GM13977 (cell line): ENCODE measurements at regions not wholly inside any gene's neighbourhood (a gene's known extent, or its start where the extent isn't known, plus 50 kb on each side); places are given as distances from the start of the nearest gene placed in this dataset.

Source experiments
- DNase-seq: peaks from one replicate; pipeline ENCODE4 v3.0.0; 2012; ENCODE audit warnings: low spot score
- in situ Hi-C: fragments of 300-500 bp; cut with MboI; formaldehyde crosslinking; loops from one replicate; pipeline ENCODE4 v1.12.0; 2022; ENCODE audit warnings: low sequenced_read_pairs, low pct_unique_long_range_greater_than_20kb, mixed read lengths, inconsistent platforms; ENCODE audit not compliant: unreplicated experiment
- TF ChIP-seq, protein P1 (sequence below): IDR thresholded peaks from 2 replicates; pipeline ENCODE4 v1.5.1; 2012; ENCODE audit warnings: mild to moderate bottlenecking, control low read depth; ENCODE audit not compliant: insufficient read depth; ENCODE audit errors: extremely low read depth, missing control alignments

DNA sequence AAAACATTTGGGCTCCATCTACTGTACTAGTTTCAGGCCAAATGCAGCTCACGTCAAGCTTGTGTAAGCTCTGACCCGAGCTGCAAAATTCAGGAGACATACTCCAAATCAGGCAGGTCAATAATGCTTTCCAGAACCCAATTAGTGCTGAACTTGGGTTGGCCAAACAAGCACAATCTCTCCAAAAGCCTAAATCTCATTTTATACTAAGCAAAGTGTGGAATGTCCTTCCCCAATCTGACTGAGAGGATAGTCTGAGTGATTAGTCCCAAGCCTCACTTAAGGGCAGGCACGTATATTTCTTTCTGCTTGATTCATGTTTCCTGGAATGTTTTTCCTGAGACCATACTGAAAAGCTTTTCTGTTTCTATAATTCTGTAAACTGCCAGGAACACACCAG is 79.9 kb downstream of the NKX6-1 start:
- no peak for DNase-seq
- TF ChIP-seq, protein P1, sequence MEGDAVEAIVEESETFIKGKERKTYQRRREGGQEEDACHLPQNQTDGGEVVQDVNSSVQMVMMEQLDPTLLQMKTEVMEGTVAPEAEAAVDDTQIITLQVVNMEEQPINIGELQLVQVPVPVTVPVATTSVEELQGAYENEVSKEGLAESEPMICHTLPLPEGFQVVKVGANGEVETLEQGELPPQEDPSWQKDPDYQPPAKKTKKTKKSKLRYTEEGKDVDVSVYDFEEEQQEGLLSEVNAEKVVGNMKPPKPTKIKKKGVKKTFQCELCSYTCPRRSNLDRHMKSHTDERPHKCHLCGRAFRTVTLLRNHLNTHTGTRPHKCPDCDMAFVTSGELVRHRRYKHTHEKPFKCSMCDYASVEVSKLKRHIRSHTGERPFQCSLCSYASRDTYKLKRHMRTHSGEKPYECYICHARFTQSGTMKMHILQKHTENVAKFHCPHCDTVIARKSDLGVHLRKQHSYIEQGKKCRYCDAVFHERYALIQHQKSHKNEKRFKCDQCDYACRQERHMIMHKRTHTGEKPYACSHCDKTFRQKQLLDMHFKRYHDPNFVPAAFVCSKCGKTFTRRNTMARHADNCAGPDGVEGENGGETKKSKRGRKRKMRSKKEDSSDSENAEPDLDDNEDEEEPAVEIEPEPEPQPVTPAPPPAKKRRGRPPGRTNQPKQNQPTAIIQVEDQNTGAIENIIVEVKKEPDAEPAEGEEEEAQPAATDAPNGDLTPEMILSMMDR, result no peak
- in situ Hi-C loops, result no loop called here

DNA sequence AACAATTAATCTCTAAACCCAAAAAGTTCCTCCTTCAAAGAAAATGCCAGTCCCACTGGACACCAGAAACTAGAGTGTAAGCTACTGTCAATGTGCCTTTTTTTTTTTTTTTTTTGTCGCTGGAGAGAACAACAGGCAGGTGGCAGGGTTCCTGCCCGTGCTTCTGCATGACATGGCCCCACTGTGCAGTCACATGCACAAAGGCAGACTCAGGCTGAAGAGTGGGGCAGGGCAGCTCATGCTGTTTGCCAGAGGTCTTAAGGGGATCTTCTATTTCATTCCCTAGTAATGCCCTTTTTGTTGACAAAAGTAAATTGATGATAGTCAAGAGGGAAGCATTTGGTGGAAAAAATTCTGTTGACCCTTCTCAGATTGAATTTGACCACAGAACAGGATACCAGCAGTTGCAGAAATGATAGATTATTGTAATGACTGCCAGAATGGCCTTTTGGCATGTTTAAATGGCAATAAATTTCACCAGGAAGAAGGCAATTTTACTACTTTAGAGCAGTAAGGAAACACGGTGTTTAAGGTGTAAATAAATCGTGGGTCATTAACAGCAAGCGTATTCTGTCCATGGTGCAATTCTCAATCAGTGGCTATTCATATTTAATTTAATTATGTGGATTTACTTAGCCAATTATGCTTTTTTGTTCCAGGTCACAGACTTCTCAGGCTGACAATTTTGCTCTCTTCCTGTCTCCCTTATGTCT is 80.9 kb downstream of the NKX6-1 start:
- TF ChIP-seq, protein P1, result no peak
- DNase-seq, result no peak
- in situ Hi-C loops, result no loop called here

DNA sequence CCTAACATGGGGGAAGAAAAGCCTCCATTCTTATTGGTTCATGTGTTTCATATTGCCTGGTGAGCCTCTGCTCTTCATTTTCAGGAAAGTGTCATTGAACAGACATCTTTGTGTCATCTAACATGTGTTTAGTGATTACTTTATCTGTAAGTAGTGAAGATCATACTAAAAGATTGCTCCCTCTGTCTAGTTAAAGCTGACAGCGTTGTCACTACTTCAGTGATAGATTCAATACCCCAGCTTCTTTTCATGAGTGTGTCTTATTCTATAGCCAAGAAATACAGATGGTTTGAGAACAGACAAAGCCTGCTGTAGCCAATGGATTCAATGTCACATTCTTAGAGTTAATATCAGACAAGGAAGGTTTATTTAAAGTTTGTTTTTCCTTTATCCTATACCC is 85.1 kb downstream of the NKX6-1 start:
- DNase-seq, result no peak
- TF ChIP-seq, protein P1, result no peak
- in situ Hi-C loops, result no loop called here

DNA sequence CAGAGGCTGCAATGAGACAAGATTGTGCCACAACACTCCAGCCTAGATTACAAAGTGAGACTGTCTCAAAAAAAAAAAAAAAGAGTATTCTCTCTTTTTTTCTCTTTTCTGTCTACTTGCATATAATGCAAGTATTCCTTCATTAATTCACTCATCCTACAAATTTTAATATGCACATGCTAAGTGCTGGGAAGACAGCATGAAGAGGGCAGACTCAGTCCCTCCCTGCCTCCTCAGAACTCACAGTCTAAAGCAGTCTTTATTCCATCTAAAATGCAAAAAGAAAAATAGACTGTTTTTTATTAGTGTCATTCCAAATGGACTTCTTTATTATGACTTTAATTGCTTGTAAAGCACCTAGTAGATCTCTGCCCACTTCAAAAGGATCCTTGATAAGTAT is 85.6 kb downstream of the NKX6-1 start:
- no peak for DNase-seq
- TF ChIP-seq, protein P1, result no peak

DNA sequence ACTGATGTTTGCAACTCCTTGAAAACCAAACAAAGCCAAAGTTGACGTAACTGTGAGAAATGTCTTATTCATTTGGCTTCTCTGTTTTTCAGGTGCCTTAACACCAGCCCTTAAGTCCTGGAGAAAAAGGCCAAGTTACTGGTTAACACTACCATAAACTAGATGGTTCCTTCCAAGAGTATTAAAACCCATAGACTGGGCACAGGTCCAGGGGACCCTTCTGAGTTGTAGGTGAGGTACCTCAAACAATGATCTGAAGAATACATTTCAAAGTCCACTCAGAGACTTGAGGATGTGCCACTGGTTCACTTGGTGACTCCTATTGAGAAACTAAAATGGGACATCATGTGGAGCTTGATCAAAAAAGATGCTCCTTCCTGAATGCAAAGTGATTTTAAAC is 87.0 kb downstream of the NKX6-1 start:
- in situ Hi-C loops, result no loop called here
- TF ChIP-seq, protein P1, result no peak
- no peak for DNase-seq

More for the DNA sequence above, 85.6 kb downstream of the NKX6-1 start:
- in situ Hi-C loops, result no loop called here

DNA sequence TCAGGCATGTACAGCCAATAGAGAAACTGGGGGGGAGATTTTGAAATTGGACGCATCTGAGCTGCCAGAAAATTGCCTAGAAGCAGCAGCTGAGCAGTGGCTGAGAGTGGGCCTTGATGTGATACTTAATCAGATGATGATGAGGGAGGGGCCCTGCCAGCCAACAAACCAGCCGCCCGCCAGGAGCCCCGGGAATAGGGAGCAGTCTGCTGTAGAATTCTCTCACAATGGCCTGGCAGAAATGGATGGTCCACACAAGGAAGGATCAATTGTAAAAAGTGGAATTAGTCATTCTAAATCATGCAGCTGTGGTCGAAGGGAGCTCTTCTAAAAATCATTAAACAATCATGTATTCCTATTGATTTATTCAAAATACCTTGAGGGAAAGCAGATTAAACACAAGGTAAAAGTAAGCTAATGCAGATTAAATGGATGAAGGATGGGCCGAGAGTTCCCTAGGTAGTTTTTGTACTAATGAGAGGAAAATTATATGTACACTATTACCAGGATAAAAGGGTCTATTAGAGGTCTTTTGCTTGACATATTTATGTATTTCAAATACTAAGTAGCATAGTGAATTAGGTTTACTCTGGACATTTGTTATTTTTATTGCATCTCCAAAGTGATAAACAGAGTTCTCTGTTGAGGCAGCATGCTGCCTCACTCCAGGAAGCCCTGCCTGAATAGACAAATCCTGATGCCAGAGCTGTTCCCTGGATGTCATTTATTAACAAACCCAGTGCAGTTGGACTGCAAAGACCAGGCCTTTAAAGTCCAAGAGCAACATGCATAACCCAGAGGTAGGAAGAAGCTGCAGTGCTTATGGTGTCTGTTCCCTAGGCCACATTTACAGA is 91.3 kb downstream of the NKX6-1 start:
- in situ Hi-C loops, result no loop called here
- TF ChIP-seq, protein P1, result no peak

More for the DNA sequence above, 91.3 kb downstream of the NKX6-1 start:
- no peak for DNase-seq
